ENCODE measurements at regions not wholly inside any gene's neighbourhood (a gene's known extent, or its start where the extent isn't known, plus 50 kb on each side); places are given as distances from the start of the nearest gene placed in this dataset.

- no peak overlapping the region for H4K8ac ChIP-seq (replicated peaks; ENCODE audit: insufficient read length, low read depth, low read length)
- no peak overlapping the region for H2AK5ac ChIP-seq (ENCODE audit: insufficient read length, low read length)
- H3K9me3 ChIP-seq (ENCODE audit: control insufficient read depth, low read depth, low read length), result no peaks in the 10 kb centered on the region
- no peak overlapping the region; a peak in 1 of 7 replicates for H3K27ac Mint-ChIP-seq
- no peaks in the 10 kb centered on the region for H3K23me2 ChIP-seq (ENCODE audit: insufficient read length, low read depth, low read length, poor library complexity, severe bottlenecking)
- no peaks in the 10 kb centered on the region for H3K9me3 Mint-ChIP-seq
- no peak overlapping the region for H2BK20ac ChIP-seq (ENCODE audit: low read depth, low read length, poor library complexity, severe bottlenecking)
- no peak overlapping the region for H3K4me3 Mint-ChIP-seq
- H3K9ac ChIP-seq (ENCODE audit: extremely low read depth, insufficient read length, low read length), result no peak overlapping the region
- H4K5ac ChIP-seq (ENCODE audit: insufficient read length, low read depth, low read length), result no peak overlapping the region
- no peak overlapping the region for H3K4me2 ChIP-seq (ENCODE audit: insufficient read depth, insufficient read length, low read length)
- H3K79me2 ChIP-seq (ENCODE audit: insufficient read depth, low read length), result no peaks in the 10 kb centered on the region
- no peak overlapping the region for H3K56ac ChIP-seq (ENCODE audit: insufficient read length, low read depth, low read length)
- no CpG with 5 or more reads among the region's 2 CpGs for WGBS (ENCODE audit: extremely low coverage, insufficient read length, low lambda C conversion rate)
- H3K14ac ChIP-seq (ENCODE audit: insufficient read depth, low read length), result no peak overlapping the region
- H3K27me3 ChIP-seq (ENCODE audit: insufficient read depth, low read length), result no peaks in the 10 kb centered on the region
- H2BK12ac ChIP-seq (ENCODE audit: insufficient read length, low read depth, low read length), result no peak overlapping the region
- no peak overlapping the region for H3K18ac ChIP-seq (ENCODE audit: insufficient read length, low read depth, low read length)
- H3K4ac ChIP-seq (ENCODE audit: low read depth, low read length), result no peak overlapping the region
- H4K20me1 ChIP-seq (ENCODE audit: control insufficient read depth, insufficient read depth, insufficient read length), result no peaks in the 10 kb centered on the region
- H3T11ph ChIP-seq (ENCODE audit: low read length), result no peak overlapping the region
- H2BK15ac ChIP-seq (ENCODE audit: low read depth, low read length), result no peak overlapping the region
- H2BK5ac ChIP-seq (ENCODE audit: insufficient read length, low read length), result no peak overlapping the region
- no peak overlapping the region for H2BK120ac ChIP-seq (ENCODE audit: low read depth, low read length, poor library complexity, severe bottlenecking)
- H3K4me1 ChIP-seq (ENCODE audit: insufficient read depth, low read length), result no peaks in the 10 kb centered on the region; the same call in 1 of the 2 replicates
- peaks cover 0 to 6% (median 0%) of the 10 kb centered on the region in 3 experiments; a peak in 2 of 7 replicates for H3K36me3 Mint-ChIP-seq (ENCODE audit: insufficient read depth in 1 of 3, low read depth in 3 of 3)
- no peak for TF ChIP-seq CTCF (conservative IDR thresholded peaks at IDR 0.05)
- H2AFZ ChIP-seq (ENCODE audit: low read length), result no peak overlapping the region
- H3K79me1 ChIP-seq (ENCODE audit: insufficient read depth, low read depth, low read length, poor library complexity, severe bottlenecking), result no peaks in the 10 kb centered on the region
- H3K23ac ChIP-seq (ENCODE audit: insufficient read length, low read depth, low read length), result no peak overlapping the region
- H4K91ac ChIP-seq (ENCODE audit: insufficient read length, low read depth, low read length), result no peak overlapping the region
- no peak for DNase-seq
- no peaks in the 10 kb centered on the region for H3K27me3 Mint-ChIP-seq (ENCODE audit: low read depth)
- H3K27ac ChIP-seq (ENCODE audit: insufficient read length, low read depth, low read length), result no peak overlapping the region
- H3K4me1 Mint-ChIP-seq, result peaks cover 35 to 40% of the 10 kb centered on the region in 2 experiments
Observed at GRCh38 chr16:27717726-27718125, 167.8 kb downstream of the KATNIP start.
